AG09319 (cell line): ENCODE measurements at regions not wholly inside any gene's neighbourhood (a gene's known extent, or its start where the extent isn't known, plus 50 kb on each side); places are given as distances from the start of the nearest gene placed in this dataset.
"Not testable (repeated sequence)": the region's sequence is repeated elsewhere in the genome, so short reads cannot be mapped to it uniquely, and the experiment has no call there.

Experiments
- DNase-seq: peaks from one replicate; pipeline ENCODE4 v3.0.0-alpha.2; 2010; ENCODE audit warnings: low read depth; ENCODE audit errors: extremely low read depth
- TF ChIP-seq, protein P1 (sequence below): IDR thresholded peaks from 2 replicates; pipeline ENCODE4 v1.5.1; 2011; ENCODE audit warnings: low read depth, mild to moderate bottlenecking, inconsistent platforms, low read length, moderate library complexity

DNA sequence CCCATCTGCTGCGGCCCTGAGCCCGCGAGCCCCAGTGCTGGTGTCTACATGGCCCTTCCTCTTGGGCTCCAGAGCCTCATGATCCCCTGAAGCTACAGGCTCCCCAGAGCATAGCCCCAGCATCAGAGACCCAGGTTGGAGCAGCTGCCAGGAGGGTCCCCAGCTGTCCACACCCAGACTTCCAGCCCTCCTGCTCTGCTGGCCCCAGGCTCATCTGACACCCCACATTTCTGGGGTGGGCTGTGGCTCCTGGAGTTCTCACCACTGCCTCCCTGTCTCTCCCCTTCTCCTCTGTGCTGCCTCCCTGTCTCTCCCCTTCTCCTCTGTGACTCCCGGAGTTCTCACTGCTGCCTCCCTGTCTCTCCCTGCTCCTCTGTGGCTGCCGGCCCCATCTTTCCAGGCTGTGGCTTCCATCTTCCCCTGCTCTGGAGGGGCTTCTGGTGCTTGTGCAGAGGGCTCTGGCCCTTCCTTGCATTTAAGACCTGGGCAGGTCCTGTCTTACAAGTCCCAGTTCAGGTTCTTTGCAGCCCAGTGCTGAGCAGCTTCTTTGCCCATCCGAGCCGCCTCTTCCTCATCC, 108.1 kb downstream of the ERMARD start:
- no peak for DNase-seq
- TF ChIP-seq, protein P1, sequence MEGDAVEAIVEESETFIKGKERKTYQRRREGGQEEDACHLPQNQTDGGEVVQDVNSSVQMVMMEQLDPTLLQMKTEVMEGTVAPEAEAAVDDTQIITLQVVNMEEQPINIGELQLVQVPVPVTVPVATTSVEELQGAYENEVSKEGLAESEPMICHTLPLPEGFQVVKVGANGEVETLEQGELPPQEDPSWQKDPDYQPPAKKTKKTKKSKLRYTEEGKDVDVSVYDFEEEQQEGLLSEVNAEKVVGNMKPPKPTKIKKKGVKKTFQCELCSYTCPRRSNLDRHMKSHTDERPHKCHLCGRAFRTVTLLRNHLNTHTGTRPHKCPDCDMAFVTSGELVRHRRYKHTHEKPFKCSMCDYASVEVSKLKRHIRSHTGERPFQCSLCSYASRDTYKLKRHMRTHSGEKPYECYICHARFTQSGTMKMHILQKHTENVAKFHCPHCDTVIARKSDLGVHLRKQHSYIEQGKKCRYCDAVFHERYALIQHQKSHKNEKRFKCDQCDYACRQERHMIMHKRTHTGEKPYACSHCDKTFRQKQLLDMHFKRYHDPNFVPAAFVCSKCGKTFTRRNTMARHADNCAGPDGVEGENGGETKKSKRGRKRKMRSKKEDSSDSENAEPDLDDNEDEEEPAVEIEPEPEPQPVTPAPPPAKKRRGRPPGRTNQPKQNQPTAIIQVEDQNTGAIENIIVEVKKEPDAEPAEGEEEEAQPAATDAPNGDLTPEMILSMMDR: no peak

DNA sequence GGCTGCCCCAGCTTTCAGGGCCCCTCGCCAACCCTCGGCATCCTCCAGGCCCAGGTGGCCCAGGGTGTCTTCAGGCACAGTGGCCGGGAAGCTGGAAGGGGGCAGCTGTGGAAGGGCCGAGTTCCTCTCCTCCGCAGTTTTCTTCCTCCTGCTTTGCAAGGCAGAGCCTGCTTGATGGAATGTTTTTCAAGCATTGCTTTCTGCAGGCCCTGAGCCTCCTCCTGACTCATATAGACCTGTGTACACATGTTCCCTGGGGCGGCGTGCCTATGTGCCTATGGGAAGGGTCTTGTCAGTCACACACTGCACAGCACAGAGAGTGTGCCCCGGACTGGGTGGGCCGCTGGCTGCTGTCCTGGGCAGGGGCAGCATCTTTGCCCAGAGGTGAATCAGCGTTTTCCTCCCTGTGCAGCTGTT, 107.5 kb downstream of the ERMARD start:
- no peak for DNase-seq
- TF ChIP-seq, protein P1: no peak

DNA sequence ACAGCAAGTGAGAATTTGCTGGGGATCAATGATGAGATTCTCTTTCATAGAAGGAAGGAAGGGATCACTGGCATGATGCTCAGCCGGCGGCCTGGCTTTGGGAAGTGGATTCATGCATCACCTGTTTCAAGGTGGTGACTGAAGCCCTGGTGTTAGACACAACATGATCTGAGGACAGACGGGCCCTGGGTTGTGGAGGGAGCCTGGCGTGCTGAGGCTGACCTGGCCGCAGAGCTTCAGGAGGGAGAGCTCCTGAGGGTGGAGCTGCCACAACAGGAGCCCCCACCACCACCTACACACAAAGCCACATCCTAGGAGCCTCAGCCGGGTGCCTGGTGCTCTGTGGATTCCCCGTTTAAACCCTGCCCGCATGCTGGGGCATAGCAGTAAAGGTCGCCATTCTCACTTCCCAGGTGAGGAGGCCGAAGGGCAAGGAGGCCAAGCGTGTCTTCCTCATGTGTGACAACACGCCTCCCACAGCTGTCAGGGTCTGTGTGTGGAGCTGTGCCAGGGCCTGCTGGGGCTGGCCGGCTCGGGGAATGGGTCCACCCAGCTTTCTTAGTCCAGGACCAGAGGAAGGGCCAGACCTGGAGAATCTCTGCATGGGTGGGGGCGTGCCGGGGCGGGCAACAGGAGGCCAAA, 107.0 kb downstream of the ERMARD start:
- TF ChIP-seq, protein P1: no peak
- no peak for DNase-seq

DNA sequence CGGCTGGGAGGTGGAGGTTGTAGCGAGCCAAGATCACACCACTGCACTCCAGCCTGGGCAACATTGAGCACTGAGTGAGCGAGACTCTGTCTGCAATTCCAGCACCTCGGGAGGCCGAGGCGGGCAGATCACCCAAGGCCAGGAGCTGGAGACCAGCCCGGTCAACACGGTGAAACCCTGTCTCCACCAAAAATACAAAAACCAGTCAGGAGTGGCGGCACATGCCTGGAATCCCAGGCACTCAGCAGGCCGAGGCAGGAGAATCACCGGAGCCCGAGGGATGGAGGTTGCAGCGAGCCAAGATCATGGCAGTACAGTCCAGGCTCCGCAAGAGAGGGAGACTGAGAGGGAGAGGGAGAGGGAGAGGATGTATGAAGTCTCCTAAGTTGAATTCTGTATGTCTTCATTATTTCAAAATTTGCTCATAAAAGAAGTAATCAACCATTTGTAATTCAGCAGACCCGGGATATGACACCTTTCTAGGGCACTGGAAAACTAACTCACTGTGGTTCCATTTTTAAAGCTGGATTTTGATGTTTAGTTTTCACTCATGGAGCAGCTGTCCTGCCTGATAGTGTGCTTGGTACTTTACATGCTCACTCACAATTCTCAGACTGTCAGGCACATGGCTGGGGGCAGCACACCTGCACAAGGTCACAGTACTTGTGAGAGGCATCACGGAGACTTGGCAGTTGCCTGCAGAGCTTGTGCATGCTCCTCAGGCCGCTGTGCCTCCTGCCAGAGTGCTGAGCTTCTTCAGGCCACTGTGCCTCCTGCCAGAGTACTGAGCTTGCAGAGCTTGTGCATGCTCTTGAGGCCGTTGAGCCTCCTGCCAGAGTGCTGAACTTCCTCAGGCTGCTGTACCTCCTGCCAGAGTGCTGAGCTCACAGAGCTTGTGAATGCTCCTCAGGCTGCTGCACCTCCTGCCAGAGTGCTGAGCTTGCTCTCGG, 106.2 kb downstream of the ERMARD start:
- no peak for DNase-seq
- TF ChIP-seq, protein P1: no peak

DNA sequence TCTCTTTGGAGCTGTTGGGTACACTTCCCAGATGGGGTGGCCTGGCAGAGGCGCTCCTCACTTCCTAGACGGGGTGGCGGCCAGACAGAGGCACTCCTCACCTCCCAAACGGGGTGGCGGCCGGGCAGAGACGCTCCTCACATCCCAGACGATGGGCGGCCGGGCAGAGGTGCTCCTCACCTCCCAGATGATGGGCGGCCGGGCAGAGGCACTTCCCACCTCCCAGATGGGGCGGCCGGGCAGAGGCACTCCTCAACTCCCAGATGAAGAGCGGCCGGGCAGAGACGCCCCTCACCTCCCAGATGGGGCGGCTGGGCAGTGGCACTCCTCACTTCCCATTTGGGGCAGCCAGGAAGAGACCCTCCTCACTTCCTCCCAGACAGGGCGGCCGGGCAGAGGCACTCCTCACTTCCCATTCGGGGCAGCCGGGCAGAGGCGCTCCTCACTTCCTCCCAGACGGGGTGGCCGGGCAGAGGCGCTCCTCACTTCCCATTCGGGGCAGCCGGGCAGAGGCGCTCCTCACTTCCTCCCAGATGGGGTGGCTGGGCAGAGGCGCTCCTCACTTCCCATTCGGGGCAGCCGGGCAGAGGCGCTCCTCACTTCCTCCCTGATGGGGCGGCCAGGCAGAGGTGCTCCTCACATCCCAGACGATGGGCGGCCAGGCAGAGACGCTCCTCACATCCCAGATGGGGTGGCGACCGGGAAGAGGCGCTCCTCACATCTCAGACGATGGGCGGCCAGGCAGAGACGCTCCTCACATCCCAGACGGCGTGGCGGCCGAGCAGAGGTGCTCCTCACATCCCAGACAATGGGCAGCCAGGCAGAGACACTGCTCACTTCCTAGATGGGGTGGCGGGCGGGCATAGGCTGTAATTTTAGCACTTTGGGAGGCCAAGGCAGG, 105.3 kb downstream of the ERMARD start:
- DNase-seq: not testable (repeated sequence)

DNA sequence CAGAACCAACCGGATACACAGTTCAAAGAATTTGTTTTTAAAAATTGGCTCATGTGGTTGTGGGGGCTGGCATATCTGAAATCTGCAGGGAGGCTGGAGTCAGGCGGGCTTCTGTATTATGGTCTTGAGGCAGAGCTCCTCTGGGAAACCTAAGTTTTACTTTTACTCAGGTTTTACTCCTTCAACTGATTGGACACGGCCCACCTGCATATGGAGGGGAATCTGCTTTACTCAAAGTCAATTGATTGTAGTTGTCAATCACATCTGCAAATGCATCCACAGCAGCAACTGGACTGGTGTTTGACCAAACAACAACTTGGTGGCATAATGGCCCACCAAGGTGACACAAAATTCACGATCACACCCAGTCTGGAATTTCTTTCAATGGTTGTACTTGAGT, 103.4 kb downstream of the ERMARD start:
- TF ChIP-seq, protein P1: no peak
- DNase-seq: no peak

DNA sequence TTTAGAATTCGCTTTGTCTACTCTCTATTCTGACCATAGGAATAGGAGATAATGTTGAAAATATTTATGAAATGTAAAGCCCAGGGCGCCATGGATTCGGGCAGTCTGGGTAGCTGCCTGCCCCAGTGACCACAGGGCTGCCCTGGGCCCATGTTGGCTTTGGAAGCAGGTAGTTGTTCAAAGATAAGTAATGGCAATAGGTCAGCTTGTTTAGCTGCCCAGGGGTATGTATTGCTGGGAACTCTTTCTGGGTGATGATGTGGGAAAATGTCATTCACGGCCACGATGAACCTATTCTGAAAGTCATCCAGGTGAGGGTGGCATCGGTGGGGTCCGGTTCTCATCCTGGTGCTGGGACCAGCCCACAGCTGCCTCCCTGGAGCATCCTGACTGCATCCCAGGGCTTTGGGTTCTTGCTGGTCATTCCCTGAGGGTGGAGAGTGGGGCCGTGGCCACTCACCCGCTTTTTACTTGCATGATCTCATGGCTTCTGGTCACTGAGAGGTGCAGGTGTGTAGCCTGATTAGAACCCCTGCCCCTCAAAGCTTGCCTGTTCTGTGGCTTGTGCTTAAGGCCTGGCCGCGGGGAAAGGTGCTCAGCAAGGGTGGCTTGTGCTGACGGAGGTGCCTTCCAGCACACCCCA, 102.8 kb downstream of the ERMARD start:
- no peak for DNase-seq
- TF ChIP-seq, protein P1: no peak
